Small intestine (tissue), 7 donors: ENCODE measurements at regions not wholly inside any gene's neighbourhood (a gene's known extent, or its start where the extent isn't known, plus 50 kb on each side); places are given as distances from the start of the nearest gene placed in this dataset.
"Not testable (repeated sequence)": the region's sequence is repeated elsewhere in the genome, so short reads cannot be mapped to it uniquely, and the experiment has no call there.

Experiments
- DNase-seq, 2 donors: peaks; one replicate each; pipeline versions ENCODE4 v3.0.0 to v3.0.0-alpha.2; 2013
- FAIRE-seq: peaks from 2 replicates; lab custom pipeline; 2012; peaks lifted over from hg19 to GRCh38; lab: Jason Lieb, UNC
- H3K27ac ChIP-seq, 3 donors: one replicate each; pipeline ENCODE4 v1.5.1; 2013; ENCODE audit warnings: low read length in 2 of 3, mild to moderate bottlenecking in 2 of 3, control low read depth in 1 of 3, inconsistent platforms in 1 of 3, low read depth in 1 of 3, moderate library complexity in 1 of 3
- H3K27me3 ChIP-seq, 3 donors: one replicate each; pipeline ENCODE4 v1.6.1; 2013; ENCODE audit warnings: low read length in 3 of 3, inconsistent platforms in 1 of 3; ENCODE audit not compliant: control insufficient read depth in 3 of 3, insufficient read depth in 3 of 3
- H3K36me3 ChIP-seq, 3 donors: one replicate each; pipeline ENCODE4 v1.6.1; 2013; ENCODE audit warnings: low read length in 3 of 3, inconsistent platforms in 1 of 3, low read depth in 1 of 3, mild to moderate bottlenecking in 1 of 3, moderate library complexity in 1 of 3; ENCODE audit not compliant: control insufficient read depth in 3 of 3, insufficient read depth in 2 of 3
- H3K4me1 ChIP-seq, 3 donors: one replicate each; pipeline ENCODE4 v1.6.1; 2013; ENCODE audit warnings: low read length in 2 of 3, inconsistent platforms in 1 of 3, low read depth in 1 of 3, mild to moderate bottlenecking in 1 of 3, moderate library complexity in 1 of 3; ENCODE audit not compliant: control insufficient read depth in 3 of 3, insufficient read depth in 2 of 3
- H3K4me3 ChIP-seq, 3 donors: one replicate each; pipeline ENCODE4 v1.5.1; 2013; ENCODE audit warnings: low read length in 3 of 3, control low read depth in 1 of 3, inconsistent platforms in 1 of 3, low read depth in 1 of 3, mild to moderate bottlenecking in 1 of 3, moderate library complexity in 1 of 3
- H3K9me3 ChIP-seq, 2 donors: one replicate each; pipeline ENCODE4 v1.6.1; 2013; ENCODE audit warnings: low read depth in 1 of 2, low read length in 1 of 2; ENCODE audit not compliant: control insufficient read depth in 2 of 2, insufficient read depth in 1 of 2
- WGBS, 3 donors: extraction: QIAGEN DNeasy Blood & Tissue Kit; methylation state at CpG; one replicate each; pipeline ENCODE4 v1.1.7; 2013; 5-methylcytosine and 5-hydroxymethylcytosine counted together
- donor health status: healthy with polysubstance abuse.
- donor health status: control.
- donor health status: control.
- donor health status: Bipolar disorder and iron deficiency.
- donor health status: healthy.

DNA sequence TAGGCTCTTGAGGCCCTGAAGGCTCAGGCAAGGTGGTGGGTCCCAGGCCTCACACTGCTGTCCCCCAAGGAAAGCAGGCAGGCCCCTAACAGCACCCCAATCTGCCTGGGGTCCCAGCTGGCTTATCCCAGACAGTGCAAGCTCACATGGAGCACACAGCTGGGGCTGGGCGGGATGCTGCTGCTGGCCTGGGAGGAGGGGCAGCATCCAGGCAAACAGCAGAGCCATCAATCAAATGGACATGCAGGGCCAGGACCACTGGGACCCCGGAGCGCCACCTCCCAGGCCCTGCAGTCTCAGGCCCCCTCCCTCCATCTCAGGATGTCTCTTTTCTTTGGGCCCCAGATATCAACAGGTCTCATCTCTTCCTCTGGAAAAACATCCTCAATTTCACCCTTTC, 140.3 kb downstream of the BRD1 start:
- FAIRE-seq (no peak), DNase-seq (no peak)
- Histone ChIP-seq H3K36me3 (no peaks in the 10 kb centered on the region), H3K9me3 (no peaks in the 10 kb centered on the region), H3K4me3 (no peak overlapping the region), H3K4me1 (no peaks in the 10 kb centered on the region), H3K27ac (no peak overlapping the region), H3K27me3 (peaks cover 0 to 2% (median 0%) of the 10 kb centered on the region in 3 donors)
- WGBS, 3 donors, result 63 to 81% (median 65%) methylated on average over 2 to 3 of the region's 3 CpGs

DNA sequence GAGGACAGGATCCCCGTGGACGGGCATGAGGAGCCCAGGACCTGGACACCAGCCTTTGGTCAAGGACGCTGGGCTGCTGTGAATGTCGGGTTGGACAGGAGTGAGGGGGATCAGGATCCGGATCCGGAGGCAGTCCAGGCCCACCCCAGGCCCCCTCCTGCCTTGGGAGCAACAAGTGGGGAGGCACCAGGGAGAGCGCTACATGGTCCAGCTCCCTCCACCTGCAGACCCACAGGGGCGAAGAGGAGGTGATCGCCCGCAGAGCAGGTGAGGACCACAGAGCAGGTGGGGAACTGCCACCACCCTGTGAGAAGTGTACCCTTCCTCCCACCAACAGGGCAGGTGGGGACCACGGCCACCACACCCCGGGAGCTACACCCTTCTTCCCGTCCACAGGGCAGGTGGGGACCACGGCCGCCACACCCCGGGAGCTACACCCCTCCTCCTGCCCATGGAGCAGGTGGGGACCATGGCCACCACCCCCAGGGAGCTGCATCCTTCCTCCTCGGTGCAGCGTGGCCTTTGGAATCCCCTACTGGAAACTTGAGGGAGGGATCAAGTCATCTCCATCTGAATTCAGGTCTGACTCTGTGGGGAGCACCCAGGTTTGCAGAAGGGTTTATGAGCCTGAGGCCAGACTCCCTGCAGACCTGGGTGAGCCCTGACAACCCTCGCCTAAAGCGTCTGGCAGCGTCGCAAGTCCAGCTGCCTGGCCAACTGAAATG, 141.0 kb downstream of the BRD1 start:
- H3K4me1 ChIP-seq, result no peaks in the 10 kb centered on the region
- no peak for FAIRE-seq
- WGBS, 3 donors, result 69 to 86% (median 79%) methylated on average over 22 of the region's 22 CpGs
- H3K27me3 ChIP-seq, result peaks cover 0 to 2% (median 0%) of the 10 kb centered on the region in 3 donors
- no peaks in the 10 kb centered on the region for H3K36me3 ChIP-seq
- no peak for DNase-seq
- H3K4me3 ChIP-seq, result no peak overlapping the region
- no peak overlapping the region for H3K27ac ChIP-seq
- no peaks in the 10 kb centered on the region for H3K9me3 ChIP-seq

DNA sequence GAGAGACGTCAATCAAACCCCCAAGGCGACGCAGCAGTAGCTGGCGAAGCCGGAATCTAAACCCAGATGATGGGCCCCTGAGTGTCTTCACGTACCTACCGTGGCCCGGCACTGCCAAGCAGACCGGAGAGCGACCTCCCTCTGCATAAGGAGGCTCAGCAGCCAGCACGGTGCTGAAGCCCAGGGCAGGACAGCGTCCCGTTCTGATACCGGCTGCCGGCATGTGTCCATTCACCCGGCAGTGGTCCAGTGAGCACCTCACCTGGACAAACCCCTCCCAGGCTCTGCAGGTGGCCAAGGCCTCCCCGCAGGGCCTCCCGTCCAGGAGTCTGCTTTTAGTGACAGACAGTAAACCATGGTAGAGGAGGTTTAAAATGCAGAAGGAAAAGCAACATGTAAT, 142.0 kb downstream of the BRD1 start:
- Histone ChIP-seq H3K36me3 (no peaks in the 10 kb centered on the region), H3K4me3 (no peak overlapping the region), H3K9me3 (no peaks in the 10 kb centered on the region), H3K27me3 (peaks cover 0 to 2% (median 0%) of the 10 kb centered on the region in 3 donors), H3K27ac (no peak overlapping the region), H3K4me1 (no peaks in the 10 kb centered on the region)
- DNase-seq (no peak), FAIRE-seq (no peak)
- WGBS, 3 donors, result 78 to 83% (median 81%) methylated on average over 18 of the region's 18 CpGs

GRCh38 chr22:49685116-49685515, 142.6 kb downstream of the BRD1 start:
- no peaks in the 10 kb centered on the region for H3K36me3 ChIP-seq
- FAIRE-seq (no peak), DNase-seq (no peak)
- WGBS, 3 donors, result 59 to 75% (median 67%) methylated on average over 9 of the region's 9 CpGs
- H3K4me1 ChIP-seq, result no peaks in the 10 kb centered on the region
- H3K27ac ChIP-seq, result no peak overlapping the region
- no peaks in the 10 kb centered on the region for H3K9me3 ChIP-seq
- no peak overlapping the region for H3K4me3 ChIP-seq
- peaks cover 0 to 1% (median 0%) of the 10 kb centered on the region in 3 donors for H3K27me3 ChIP-seq

- DNase-seq (no peak), FAIRE-seq (no peak)
- WGBS, 3 donors, result 93 to 94% (median 94%) methylated on average over 3 of the region's 3 CpGs
- Histone ChIP-seq H3K9me3 (no peaks in the 10 kb centered on the region), H3K36me3 (no peaks in the 10 kb centered on the region), H3K27ac (no peak overlapping the region), H3K27me3 (no peaks in the 10 kb centered on the region), H3K4me3 (no peak overlapping the region), H3K4me1 (no peaks in the 10 kb centered on the region)
Measured at GRCh38 chr22:49683032-49683431, 144.6 kb downstream of the BRD1 start.

DNA sequence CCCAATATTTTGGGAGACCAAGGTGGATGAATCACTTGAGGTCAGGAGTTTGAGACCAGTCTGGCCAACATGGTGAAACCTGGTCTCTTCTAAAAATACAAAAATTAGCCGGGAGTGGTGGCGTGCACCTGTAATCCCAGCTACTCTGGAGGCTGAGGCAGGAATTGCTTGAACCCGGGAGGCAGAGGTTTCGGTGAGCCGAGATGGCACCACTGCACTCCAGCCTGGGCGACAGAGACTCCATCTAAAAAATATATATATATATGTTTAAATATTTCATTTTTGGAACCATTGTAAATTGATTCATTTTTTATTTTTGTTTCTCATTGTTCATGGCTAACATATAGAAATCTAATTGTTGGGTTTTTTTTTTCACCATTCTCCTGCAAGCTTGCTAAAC, 146.9 kb downstream of the BRD1 start:
- not testable (repeated sequence) for FAIRE-seq, H3K4me1 ChIP-seq, H3K9me3 ChIP-seq, DNase-seq, H3K27me3 ChIP-seq, H3K4me3 ChIP-seq, H3K27ac ChIP-seq, H3K36me3 ChIP-seq
- WGBS, 3 donors, result 93 to 96% (median 95%) methylated on average over 6 of the region's 6 CpGs

- no peak for DNase-seq
- no peak overlapping the region for H3K27ac ChIP-seq
- no peaks in the 10 kb centered on the region for H3K9me3 ChIP-seq
- 63 to 75% (median 71%) methylated on average over 10 of the region's 10 CpGs for WGBS, 3 donors
- peaks cover 0 to 3% (median 2%) of the 10 kb centered on the region in 3 donors for H3K27me3 ChIP-seq
- H3K36me3 ChIP-seq, result no peaks in the 10 kb centered on the region
- no peaks in the 10 kb centered on the region for H3K4me1 ChIP-seq
- no peak overlapping the region for H3K4me3 ChIP-seq
- FAIRE-seq, result no peak
Measured at GRCh38 chr22:49678842-49679170, 148.9 kb downstream of the BRD1 start.

- Histone ChIP-seq H3K4me3 (no peak overlapping the region), H3K36me3 (no peaks in the 10 kb centered on the region), H3K4me1 (no peaks in the 10 kb centered on the region), H3K27me3 (peaks cover 0 to 3% (median 2%) of the 10 kb centered on the region in 3 donors), H3K9me3 (no peaks in the 10 kb centered on the region), H3K27ac (no peak overlapping the region)
- FAIRE-seq, result no peak
- WGBS, 3 donors, result 52 to 54% (median 53%) methylated on average over 22 of the region's 22 CpGs
- DNase-seq, result no peak
Measured at GRCh38 chr22:49678137-49678841, 149.4 kb downstream of the BRD1 start.
